Esophagus squamous epithelium (tissue), 5 donors: ENCODE measurements at regions not wholly inside any gene's neighbourhood (a gene's known extent, or its start where the extent isn't known, plus 50 kb on each side); places are given as distances from the start of the nearest gene placed in this dataset.

Experiments
- DNase-seq: peaks from one replicate; lab custom pipeline; 2025; lab: John Stamatoyannopoulos, UW
- H3K27ac ChIP-seq, 4 donors: fragments of 200-600 bp; sonication (generic); one replicate each; pipeline ENCODE4 v1.5.1; 2016 to 2019; ENCODE audit warnings: mild to moderate bottlenecking in 1 of 4
- H3K27me3 ChIP-seq, 4 donors: fragments of 200-600 bp; sonication (generic); 1 replicate in 3 of 4; 2 replicates in 1 of 4; pipeline versions ENCODE4 v1.5.1 to v1.6.0; 2017 to 2021; ENCODE audit warnings: antibody characterized with exemption in 1 of 4
- H3K36me3 ChIP-seq, 3 donors: fragments of 200-600 bp; sonication (generic); one replicate each; pipeline ENCODE4 v1.5.1; 2016 to 2019
- H3K4me1 ChIP-seq, 3 donors: fragments of 200-600 bp; sonication (generic); one replicate each; pipeline ENCODE4 v1.5.1; 2017 to 2019
- H3K4me3 ChIP-seq, 4 donors: fragments of 200-600 bp; sonication (generic); 1 replicate in 3 of 4; 2 replicates in 1 of 4; pipeline ENCODE4 v1.5.1; 2016 to 2019; ENCODE audit warnings: mild to moderate bottlenecking in 2 of 4, moderate library complexity in 1 of 4
- H3K9me3 ChIP-seq, 3 donors: fragments of 200-600 bp; sonication (generic); one replicate each; pipeline ENCODE4 v1.5.1; 2016 to 2019
- CTCF ChIP-seq, 6 experiments: fragments of 450-650 bp in 4 of 6; fragments of 200-600 bp in 2 of 6; sonication (generic) in 2 of 6; IDR thresholded peaks; one replicate each; pipeline ENCODE4 v1.5.1; 2016 to 2019; ENCODE audit warnings: antibody characterized with exemption in 6 of 6, mild to moderate bottlenecking in 4 of 6, moderate library complexity in 4 of 6
- POLR2A ChIP-seq, 4 donors: fragments of 450-650 bp; IDR thresholded peaks; one replicate each; pipeline ENCODE4 v1.6.1; 2017; ENCODE audit warnings: antibody characterized with exemption in 4 of 4, mild to moderate bottlenecking in 4 of 4, moderate library complexity in 3 of 4
- WGBS, 2 donors: methylation state at CpG; one replicate each; pipeline ENCODE4 v1.1.5; 2018; 5-methylcytosine and 5-hydroxymethylcytosine counted together
- intact Hi-C: fragments of 100-400 bp; cut with DNase I; formaldehyde crosslinking; loops from one replicate; pipeline ENCODE4 v1.15.0; 2022
- donor health status: DM: yes; HTN: yes; CAD: no.

GRCh38 chr16:6560306-6561100, 772.1 kb upstream of the RBFOX1 start:
- Histone ChIP-seq H3K36me3 (no peaks in the 10 kb centered on the region), H3K9me3 (no peaks in the 10 kb centered on the region), H3K27me3 (no peaks in the 10 kb centered on the region), H3K4me3 (no peak overlapping the region), H3K27ac (no peak overlapping the region), H3K4me1 (no peaks in the 10 kb centered on the region)
- no peak for DNase-seq
- 52 to 61% methylated on average over 4 of the region's 4 CpGs for WGBS, 2 donors
- TF ChIP-seq CTCF (IDR thresholded peaks at IDR 0.05) = no peak
- no peak for TF ChIP-seq POLR2A (IDR thresholded peaks at IDR 0.05)
- intact Hi-C loops = no loop called here

GRCh38 chr16:6558661-6559060, 774.0 kb upstream of the RBFOX1 start:
- 12 to 14% methylated on average over 7 of the region's 7 CpGs for WGBS, 2 donors
- H3K36me3 ChIP-seq = no peaks in the 10 kb centered on the region

GRCh38 chr16:6558126-6558525, 774.5 kb upstream of the RBFOX1 start:
- no peak overlapping the region for H3K27ac ChIP-seq
- no peaks in the 10 kb centered on the region for H3K9me3 ChIP-seq
- 12 to 18% methylated on average over 8 of the region's 8 CpGs for WGBS, 2 donors
- H3K4me3 ChIP-seq = no peak overlapping the region
- H3K4me1 ChIP-seq = no peaks in the 10 kb centered on the region
- intact Hi-C loops = no loop called here
- DNase-seq = no peak
- TF ChIP-seq POLR2A (IDR thresholded peaks at IDR 0.05) = no peak
- no peak for TF ChIP-seq CTCF (IDR thresholded peaks at IDR 0.05)
- no peaks in the 10 kb centered on the region for H3K36me3 ChIP-seq
- H3K27me3 ChIP-seq = no peaks in the 10 kb centered on the region

More at GRCh38 chr16:6558661-6559060, 774.0 kb upstream of the RBFOX1 start:
- no peaks in the 10 kb centered on the region for H3K27me3 ChIP-seq
- intact Hi-C loops = no loop called here
- H3K27ac ChIP-seq = no peak overlapping the region
- no peaks in the 10 kb centered on the region for H3K9me3 ChIP-seq
- TF ChIP-seq CTCF (IDR thresholded peaks at IDR 0.05) = no peak
- TF ChIP-seq POLR2A (IDR thresholded peaks at IDR 0.05) = no peak
- H3K4me3 ChIP-seq = no peak overlapping the region
- H3K4me1 ChIP-seq = no peaks in the 10 kb centered on the region
- DNase-seq = no peak

- no peak for DNase-seq
- Histone ChIP-seq H3K27me3 (no peaks in the 10 kb centered on the region), H3K4me3 (no peak overlapping the region), H3K4me1 (no peaks in the 10 kb centered on the region), H3K27ac (no peak overlapping the region), H3K9me3 (no peaks in the 10 kb centered on the region), H3K36me3 (no peaks in the 10 kb centered on the region)
- TF ChIP-seq CTCF (IDR thresholded peaks at IDR 0.05) = no peak
- TF ChIP-seq POLR2A (IDR thresholded peaks at IDR 0.05) = no peak
- WGBS, 2 donors = 63% methylated on average over 11 of the region's 11 CpGs
- intact Hi-C loops = no loop called here
Observed at GRCh38 chr16:6557353-6558023, 775.2 kb upstream of the RBFOX1 start.

GRCh38 chr16:6549415-6549814, 783.2 kb upstream of the RBFOX1 start:
- WGBS, 2 donors = 61 to 65% methylated on average over 1 of the region's 1 CpG
- no peaks in the 10 kb centered on the region for H3K27me3 ChIP-seq
- TF ChIP-seq POLR2A (IDR thresholded peaks at IDR 0.05) (no peak), CTCF (IDR thresholded peaks at IDR 0.05) (no peak)
- no peaks in the 10 kb centered on the region for H3K9me3 ChIP-seq
- intact Hi-C loops = no loop called here
- H3K4me3 ChIP-seq = no peak overlapping the region
- no peak overlapping the region for H3K27ac ChIP-seq
- no peaks in the 10 kb centered on the region for H3K36me3 ChIP-seq
- no peak for DNase-seq
- H3K4me1 ChIP-seq = no peaks in the 10 kb centered on the region
